Kidney (tissue), 13 donors: ENCODE measurements at regions not wholly inside any gene's neighbourhood (a gene's known extent, or its start where the extent isn't known, plus 50 kb on each side); places are given as distances from the start of the nearest gene placed in this dataset.

Experiments
- DNase-seq, 5 donors: peaks; one replicate each; pipeline ENCODE4 v3.0.0-alpha.2; 2013 to 2020
- FAIRE-seq: peaks from 2 replicates; lab custom pipeline; 2012; peaks lifted over from hg19 to GRCh38; lab: Jason Lieb, UNC
- H3K27ac ChIP-seq, 2 donors: one replicate each; pipeline ENCODE4 v1.7.0; 2013; ENCODE audit warnings: low read depth in 2 of 2, low read length in 2 of 2, inconsistent platforms in 1 of 2
- H3K27me3 ChIP-seq: one replicate; pipeline ENCODE4 v1.7.1; 2013; ENCODE audit warnings: low read length, inconsistent platforms; ENCODE audit not compliant: control insufficient read depth, insufficient read depth
- H3K36me3 ChIP-seq, 3 donors: one replicate each; pipeline versions ENCODE4 v1.7.0 to v1.7.1; 2013; ENCODE audit warnings: low read length in 3 of 3, control low read depth in 1 of 3, inconsistent platforms in 1 of 3; ENCODE audit not compliant: insufficient read depth in 3 of 3, control insufficient read depth in 2 of 3
- H3K4me1 ChIP-seq, 3 donors: one replicate each; pipeline versions ENCODE4 v1.7.0 to v1.7.1; 2013; ENCODE audit warnings: low read length in 3 of 3, inconsistent platforms in 1 of 3, low read depth in 1 of 3; ENCODE audit not compliant: control insufficient read depth in 2 of 3, insufficient read depth in 2 of 3
- H3K4me3 ChIP-seq, 3 donors: one replicate each; pipeline versions ENCODE4 v1.7.0 to v1.8.1; 2013; ENCODE audit warnings: low read length in 3 of 3, control low read depth in 1 of 3, inconsistent platforms in 1 of 3
- H3K9ac ChIP-seq, 3 donors: one replicate each; pipeline versions ENCODE4 v1.7.0 to v1.7.1; 2013; ENCODE audit warnings: low read length in 3 of 3, control low read depth in 1 of 3, inconsistent platforms in 1 of 3
- H3K9me3 ChIP-seq, 3 donors: one replicate each; pipeline versions ENCODE4 v1.7.0 to v1.7.1; 2013; ENCODE audit warnings: low read length in 3 of 3, control low read depth in 1 of 3, inconsistent platforms in 1 of 3; ENCODE audit not compliant: control insufficient read depth in 2 of 3, insufficient read depth in 1 of 3
- CTCF ChIP-seq: IDR thresholded peaks from 3 replicates; pipeline ENCODE4 v1.5.1; 2012; ENCODE audit warnings: mild to moderate bottlenecking, moderate library complexity, borderline replicate concordance; ENCODE audit not compliant: insufficient read depth; ENCODE audit errors: extremely low read depth
- intact Hi-C: fragments of 100-400 bp; cut with DNase I; formaldehyde crosslinking; loops from one replicate; pipeline ENCODE4 v1.11.1; 2022
- donor health status: control.
- donor health status: control.
- donor health status: control.
- donor health status: control.
- donor health status: control.
- donor health status: DM: yes; HTN: yes; CAD: no.
- donor health status: Normal renal cell carcinoma (clear cell type).

GRCh38 chr22:47693606-47694005, 931.2 kb downstream of the TBC1D22A start:
- no peak for TF ChIP-seq CTCF
- H3K4me3 ChIP-seq: no peak overlapping the region
- H3K4me1 ChIP-seq: no peaks in the 10 kb centered on the region
- H3K9ac ChIP-seq: no peak overlapping the region
- H3K9me3 ChIP-seq: no peaks in the 10 kb centered on the region
- H3K36me3 ChIP-seq: no peaks in the 10 kb centered on the region
- intact Hi-C loops: no loop called here
- DNase-seq: no peak
- FAIRE-seq: no peak
- no peaks in the 10 kb centered on the region for H3K27me3 ChIP-seq
- no peak overlapping the region for H3K27ac ChIP-seq

GRCh38 chr22:47692811-47693210, 930.4 kb downstream of the TBC1D22A start:
- no peak for FAIRE-seq

GRCh38 chr22:47691152-47691895, 928.9 kb downstream of the TBC1D22A start:
- FAIRE-seq: no peak
- no peaks in the 10 kb centered on the region for H3K4me1 ChIP-seq
- TF ChIP-seq CTCF: no peak

More at GRCh38 chr22:47692811-47693210, 930.4 kb downstream of the TBC1D22A start:
- no peaks in the 10 kb centered on the region for H3K4me1 ChIP-seq
- no peak overlapping the region for H3K9ac ChIP-seq
- DNase-seq: no peak
- H3K27me3 ChIP-seq: no peaks in the 10 kb centered on the region
- H3K9me3 ChIP-seq: no peaks in the 10 kb centered on the region
- no peaks in the 10 kb centered on the region for H3K36me3 ChIP-seq
- no peak overlapping the region for H3K4me3 ChIP-seq
- no peak for TF ChIP-seq CTCF
- H3K27ac ChIP-seq: no peak overlapping the region
- intact Hi-C loops: no loop called here

GRCh38 chr22:47690586-47690985, 928.1 kb downstream of the TBC1D22A start:
- FAIRE-seq (no peak), DNase-seq (no peak)
- no peaks in the 10 kb centered on the region for H3K27me3 ChIP-seq
- no peak overlapping the region for H3K4me3 ChIP-seq
- H3K27ac ChIP-seq: no peak overlapping the region
- no peaks in the 10 kb centered on the region for H3K4me1 ChIP-seq
- no peak overlapping the region for H3K9ac ChIP-seq
- no peaks in the 10 kb centered on the region for H3K9me3 ChIP-seq
- TF ChIP-seq CTCF: no peak
- no peaks in the 10 kb centered on the region for H3K36me3 ChIP-seq
- intact Hi-C loops: no loop called here

More at GRCh38 chr22:47691152-47691895, 928.9 kb downstream of the TBC1D22A start:
- Histone ChIP-seq H3K9ac (no peak overlapping the region), H3K36me3 (no peaks in the 10 kb centered on the region), H3K9me3 (no peaks in the 10 kb centered on the region), H3K27ac (no peak overlapping the region), H3K4me3 (no peak overlapping the region), H3K27me3 (no peaks in the 10 kb centered on the region)
- DNase-seq: no peak
- intact Hi-C loops: no loop called here
